ENCODE measurements at regions not wholly inside any gene's neighbourhood (a gene's known extent, or its start where the extent isn't known, plus 50 kb on each side); places are given as distances from the start of the nearest gene placed in this dataset.

GRCh38 chr2:2714408-2714807 is 383.3 kb upstream of the MYT1L start (continued):
- TF ChIP-seq CHD7 (IDR thresholded peaks at IDR 0.05; ENCODE audit: insufficient replicate concordance, low read length) (no peak), KDM4A (IDR thresholded peaks at IDR 0.05; ENCODE audit: low read depth, low read length, severe bottlenecking) (no peak), CHD1 (IDR thresholded peaks at IDR 0.05; ENCODE audit: low read depth, low read length) (no peak), MAX (IDR thresholded peaks at IDR 0.05) (no peak)

All from H1 (cell line).